Osteocyte (in vitro differentiated cells): ENCODE measurements at regions not wholly inside any gene's neighbourhood (a gene's known extent, or its start where the extent isn't known, plus 50 kb on each side); places are given as distances from the start of the nearest gene placed in this dataset.

Source experiments
- DNase-seq: peaks from one replicate; pipeline ENCODE4 v3.0.0; 2021; ENCODE audit warnings: mixed read lengths; ENCODE audit not compliant: unreplicated experiment; ENCODE audit errors: extremely low spot score
- H3K27ac Mint-ChIP-seq: one replicate; pipeline ENCODE4 v1.8.0; 2021; ENCODE audit warnings: mild to moderate bottlenecking, mixed read lengths; ENCODE audit not compliant: unreplicated experiment
- H3K27me3 Mint-ChIP-seq: one replicate; pipeline ENCODE4 v1.8.0; 2021; ENCODE audit warnings: mixed read lengths; ENCODE audit not compliant: unreplicated experiment
- H3K36me3 Mint-ChIP-seq: one replicate; pipeline ENCODE4 v1.8.0; 2021; ENCODE audit warnings: mixed read lengths; ENCODE audit not compliant: unreplicated experiment
- H3K4me1 Mint-ChIP-seq: one replicate; pipeline ENCODE4 v1.8.0; 2021; ENCODE audit warnings: mixed read lengths; ENCODE audit not compliant: unreplicated experiment
- H3K4me3 Mint-ChIP-seq: one replicate; pipeline ENCODE4 v1.8.0; 2021; ENCODE audit warnings: mild to moderate bottlenecking, moderate library complexity, mixed read lengths; ENCODE audit not compliant: unreplicated experiment
- H3K9me3 Mint-ChIP-seq: one replicate; pipeline ENCODE4 v1.8.0; 2021; ENCODE audit warnings: mixed read lengths; ENCODE audit not compliant: unreplicated experiment
- TF ChIP-seq, protein P1 (sequence below): fragments of 200-600 bp; sonication (generic); IDR thresholded peaks from 2 replicates; pipeline ENCODE4 v1.5.0; 2021; ENCODE audit warnings: antibody characterized with exemption, mild to moderate bottlenecking, moderate library complexity

DNA sequence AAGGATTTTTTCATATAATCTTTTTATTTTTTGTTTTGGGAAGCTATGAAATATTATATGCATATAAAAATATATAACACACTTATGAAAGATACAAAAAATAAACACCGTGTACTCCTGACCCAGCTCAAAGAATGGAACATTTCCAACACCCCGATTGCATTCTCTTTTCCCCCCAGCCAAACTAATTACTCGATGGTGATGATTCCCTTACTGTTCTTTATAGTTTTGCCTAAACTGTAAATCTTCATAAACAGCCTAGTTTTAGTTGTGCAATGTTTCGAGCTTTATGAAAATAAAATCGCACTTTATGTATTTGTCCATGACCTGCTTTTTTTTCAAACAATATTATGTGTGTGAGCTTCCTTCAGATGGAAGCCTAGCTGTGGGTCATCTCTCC is 352.0 kb upstream of the KAZN start:
- Mint-ChIP-seq H3K9me3 (peaks cover 6% of the 10 kb centered on the region), H3K27me3 (peaks cover 2% of the 10 kb centered on the region), H3K36me3 (no peaks in the 10 kb centered on the region), H3K27ac (no peak overlapping the region), H3K4me3 (no peak overlapping the region), H3K4me1 (no peaks in the 10 kb centered on the region)
- DNase-seq: no peak
- TF ChIP-seq, protein P1, sequence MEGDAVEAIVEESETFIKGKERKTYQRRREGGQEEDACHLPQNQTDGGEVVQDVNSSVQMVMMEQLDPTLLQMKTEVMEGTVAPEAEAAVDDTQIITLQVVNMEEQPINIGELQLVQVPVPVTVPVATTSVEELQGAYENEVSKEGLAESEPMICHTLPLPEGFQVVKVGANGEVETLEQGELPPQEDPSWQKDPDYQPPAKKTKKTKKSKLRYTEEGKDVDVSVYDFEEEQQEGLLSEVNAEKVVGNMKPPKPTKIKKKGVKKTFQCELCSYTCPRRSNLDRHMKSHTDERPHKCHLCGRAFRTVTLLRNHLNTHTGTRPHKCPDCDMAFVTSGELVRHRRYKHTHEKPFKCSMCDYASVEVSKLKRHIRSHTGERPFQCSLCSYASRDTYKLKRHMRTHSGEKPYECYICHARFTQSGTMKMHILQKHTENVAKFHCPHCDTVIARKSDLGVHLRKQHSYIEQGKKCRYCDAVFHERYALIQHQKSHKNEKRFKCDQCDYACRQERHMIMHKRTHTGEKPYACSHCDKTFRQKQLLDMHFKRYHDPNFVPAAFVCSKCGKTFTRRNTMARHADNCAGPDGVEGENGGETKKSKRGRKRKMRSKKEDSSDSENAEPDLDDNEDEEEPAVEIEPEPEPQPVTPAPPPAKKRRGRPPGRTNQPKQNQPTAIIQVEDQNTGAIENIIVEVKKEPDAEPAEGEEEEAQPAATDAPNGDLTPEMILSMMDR: no peak

DNA sequence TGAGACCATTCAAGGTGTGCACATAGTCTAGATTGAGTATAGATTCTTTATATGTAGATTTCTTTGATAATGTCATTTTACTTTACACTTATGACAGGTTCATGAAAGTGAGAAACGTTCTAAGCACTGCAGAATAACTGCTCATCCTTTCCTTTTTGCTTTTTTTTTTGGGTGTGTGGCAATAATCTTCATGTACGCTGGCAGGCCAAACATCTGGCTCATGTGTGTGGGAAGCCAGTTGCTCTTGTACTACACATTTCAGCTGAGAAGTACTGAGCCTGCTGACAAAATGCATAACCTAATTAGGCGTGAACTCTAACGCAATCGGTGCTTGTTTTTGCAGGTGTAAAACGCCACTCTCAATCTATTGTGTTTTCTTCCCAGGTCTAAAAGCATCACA is 350.8 kb upstream of the KAZN start:
- H3K36me3 Mint-ChIP-seq: no peaks in the 10 kb centered on the region
- H3K9me3 Mint-ChIP-seq: peaks cover 6% of the 10 kb centered on the region
- DNase-seq: no peak
- no peaks in the 10 kb centered on the region for H3K4me1 Mint-ChIP-seq
- peaks cover 2% of the 10 kb centered on the region for H3K27me3 Mint-ChIP-seq
- TF ChIP-seq, protein P1: no peak
- H3K27ac Mint-ChIP-seq: no peak overlapping the region
- no peak overlapping the region for H3K4me3 Mint-ChIP-seq

DNA sequence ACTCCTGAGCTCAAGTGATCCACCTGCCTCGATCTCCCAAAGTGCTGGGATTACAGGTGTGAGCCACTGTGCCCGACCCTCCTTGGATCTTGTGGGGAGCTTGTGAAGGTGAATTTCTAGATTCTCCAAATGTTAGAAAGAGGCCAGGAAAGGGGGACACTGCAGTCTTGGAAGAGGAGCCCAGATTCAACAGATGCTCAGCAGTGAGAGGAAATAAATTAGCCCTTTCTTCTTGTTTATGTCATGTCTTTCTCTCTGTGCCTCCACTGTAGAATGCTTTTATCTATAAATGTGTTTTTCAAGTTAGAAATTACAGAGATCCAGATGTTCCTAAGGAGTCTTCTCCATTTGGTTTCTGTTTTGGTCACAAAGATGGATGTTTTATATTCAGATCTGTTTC is 346.6 kb upstream of the KAZN start:
- Mint-ChIP-seq H3K27ac (no peak overlapping the region), H3K9me3 (no peaks in the 10 kb centered on the region), H3K4me1 (no peaks in the 10 kb centered on the region), H3K4me3 (no peak overlapping the region), H3K36me3 (no peaks in the 10 kb centered on the region), H3K27me3 (peaks cover 2% of the 10 kb centered on the region)
- TF ChIP-seq, protein P1: no peak
- no peak for DNase-seq

DNA sequence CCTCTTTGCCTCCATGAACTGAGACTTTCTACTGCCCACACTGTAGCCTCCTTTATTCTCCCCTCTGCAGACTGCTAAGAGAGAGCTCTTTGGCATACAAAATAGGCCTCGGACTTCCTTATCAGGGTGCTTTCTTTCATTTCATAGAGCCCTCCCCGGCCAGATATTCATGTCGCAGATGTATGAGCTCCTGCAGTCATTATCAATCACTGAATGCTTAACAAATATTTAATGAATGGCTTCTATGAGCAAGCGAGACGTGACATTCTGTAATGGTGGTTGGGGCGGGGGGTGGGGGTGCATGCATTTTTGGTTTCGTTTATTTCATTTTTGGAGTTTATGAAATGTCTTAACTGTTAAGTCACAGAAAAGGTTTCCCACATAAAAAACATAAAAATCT is 344.8 kb upstream of the KAZN start:
- Mint-ChIP-seq H3K27ac (no peak overlapping the region), H3K4me3 (no peak overlapping the region), H3K27me3 (peaks cover 2% of the 10 kb centered on the region), H3K36me3 (no peaks in the 10 kb centered on the region), H3K4me1 (no peaks in the 10 kb centered on the region), H3K9me3 (peaks cover 3% of the 10 kb centered on the region)
- no peak for DNase-seq
- TF ChIP-seq, protein P1: no peak

DNA sequence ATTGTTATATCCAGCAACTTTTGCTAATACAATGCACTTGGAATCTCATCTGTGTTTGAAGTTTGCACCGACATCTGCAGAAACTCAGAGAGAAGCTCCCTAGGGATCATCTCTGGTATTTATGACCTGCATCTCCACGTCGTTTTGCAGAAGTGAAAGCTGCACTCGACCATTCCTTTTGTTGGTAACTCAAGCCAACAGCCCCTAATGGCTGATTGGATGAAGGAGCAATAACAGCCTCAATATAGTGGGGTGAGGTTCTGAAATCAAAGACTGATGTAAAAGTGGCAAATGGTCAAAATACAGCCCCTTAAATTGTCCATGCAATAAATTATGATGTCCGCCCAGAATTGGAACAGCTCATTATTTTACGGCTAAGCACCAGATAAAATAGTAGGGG is 344.2 kb upstream of the KAZN start:
- no peak for DNase-seq
- peaks cover 5% of the 10 kb centered on the region for H3K9me3 Mint-ChIP-seq
- H3K27me3 Mint-ChIP-seq: peaks cover 2% of the 10 kb centered on the region
- H3K4me1 Mint-ChIP-seq: no peaks in the 10 kb centered on the region
- TF ChIP-seq, protein P1: no peak
- H3K27ac Mint-ChIP-seq: no peak overlapping the region
- no peak overlapping the region for H3K4me3 Mint-ChIP-seq
- H3K36me3 Mint-ChIP-seq: no peaks in the 10 kb centered on the region
